HG02885 (cell line): ENCODE measurements at regions not wholly inside any gene's neighbourhood (a gene's known extent, or its start where the extent isn't known, plus 50 kb on each side); places are given as distances from the start of the nearest gene placed in this dataset.

Source experiments
- ATAC-seq: cut with Tn5 transposase; IDR thresholded peaks from one replicate; pipeline ENCODE4 v1.9.1; 2021; ENCODE audit warnings: mild to moderate bottlenecking; ENCODE audit not compliant: unreplicated experiment, poor library complexity

DNA sequence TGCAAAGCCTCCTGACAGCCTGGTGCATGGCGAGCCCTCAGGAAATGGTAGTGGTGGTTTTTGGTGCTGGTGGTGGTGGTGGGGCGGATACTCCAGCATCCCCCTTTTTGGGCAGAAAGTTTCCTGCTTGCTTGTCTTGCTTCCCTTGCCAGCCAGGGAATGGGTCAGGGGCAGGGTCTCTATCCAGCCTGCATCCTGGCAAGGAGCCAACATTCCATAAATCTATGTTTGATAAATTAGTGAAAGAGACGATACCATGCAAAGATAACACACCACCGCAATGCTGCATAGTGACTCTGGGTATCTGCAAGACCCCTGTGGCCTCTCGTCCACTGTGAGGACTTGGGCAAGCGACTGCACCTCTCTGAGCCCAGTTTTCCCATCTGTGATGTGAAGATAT is 246.2 kb downstream of the LRFN2 start:
- ATAC-seq = no peak

DNA sequence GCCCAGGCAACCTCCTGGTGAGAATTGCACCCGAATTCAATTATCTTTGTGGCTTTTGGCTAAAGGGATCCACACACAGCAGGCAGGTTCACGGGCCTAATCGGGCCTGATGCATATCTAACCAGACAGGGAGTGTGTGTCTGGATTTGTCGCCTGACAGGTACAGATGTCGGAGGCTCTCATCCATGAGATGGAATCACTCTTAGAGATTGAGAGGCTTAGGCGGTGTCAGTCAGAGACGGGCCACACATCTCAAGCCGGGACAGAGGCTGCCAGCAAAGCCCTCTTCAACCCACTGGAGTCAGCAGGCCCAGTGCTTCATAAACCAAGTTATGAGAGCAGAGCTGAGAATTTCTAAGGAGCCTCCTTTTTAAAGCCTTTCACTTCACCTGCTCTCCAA is 247.0 kb downstream of the LRFN2 start:
- ATAC-seq = no peak

DNA sequence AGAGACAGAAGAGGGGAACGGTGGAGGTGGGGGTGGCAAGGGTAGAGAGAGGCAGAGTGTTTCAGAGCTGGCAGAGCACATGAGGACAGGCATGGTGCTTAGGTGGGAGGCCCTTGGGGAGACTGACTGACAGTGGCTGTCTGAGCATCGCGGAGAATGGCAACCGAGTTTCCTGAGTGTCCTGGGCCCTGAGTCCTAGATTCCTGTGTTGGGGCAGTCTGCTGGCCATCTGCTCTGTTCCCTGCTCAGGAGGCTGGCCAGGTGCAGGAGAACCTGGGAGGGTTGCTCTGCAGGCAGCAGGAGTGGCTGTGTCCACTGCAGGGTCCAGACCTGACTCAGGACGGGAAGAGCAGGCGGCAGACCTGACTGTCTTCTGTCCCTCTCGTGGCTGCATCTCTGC is 248.9 kb downstream of the LRFN2 start:
- no peak for ATAC-seq

DNA sequence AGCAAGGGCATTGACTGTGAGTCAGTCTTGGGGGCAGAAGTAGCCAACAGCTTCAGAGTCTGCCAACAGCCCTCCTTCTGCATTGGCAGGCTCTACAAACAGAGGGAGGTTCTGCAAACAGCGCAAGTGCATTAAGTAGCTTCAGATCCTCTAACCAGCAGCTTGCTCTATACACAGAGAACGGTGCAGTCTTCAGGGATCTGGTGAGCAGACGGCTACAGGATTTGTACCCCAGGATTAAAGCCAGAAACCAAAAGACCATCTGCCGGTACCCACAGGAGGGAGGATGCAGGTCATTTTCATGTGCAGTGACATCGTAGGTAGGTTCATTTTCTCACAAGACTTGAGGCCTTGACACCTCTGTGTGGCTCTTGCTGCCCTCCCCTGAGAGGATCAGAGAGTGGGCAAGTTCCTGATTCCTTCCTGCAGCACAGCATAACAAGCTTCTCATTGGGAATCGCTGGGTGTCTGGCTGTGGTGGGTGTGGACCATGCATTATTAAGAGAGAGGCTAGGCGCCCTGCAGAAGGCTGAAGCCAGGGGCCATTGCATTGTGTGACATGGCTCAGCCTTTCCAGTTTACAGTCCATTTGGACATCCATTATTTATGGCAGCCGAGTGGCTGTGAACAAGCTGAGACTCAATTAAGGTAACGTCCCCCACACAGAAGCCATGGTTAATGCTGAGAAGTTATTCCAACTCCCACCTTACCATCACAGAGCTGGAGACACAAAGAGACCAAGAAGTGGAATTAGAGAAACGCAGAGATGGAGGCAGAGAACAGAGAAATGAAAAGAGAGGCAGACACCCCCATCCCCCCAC is 250.0 kb downstream of the LRFN2 start:
- no peak for ATAC-seq

DNA sequence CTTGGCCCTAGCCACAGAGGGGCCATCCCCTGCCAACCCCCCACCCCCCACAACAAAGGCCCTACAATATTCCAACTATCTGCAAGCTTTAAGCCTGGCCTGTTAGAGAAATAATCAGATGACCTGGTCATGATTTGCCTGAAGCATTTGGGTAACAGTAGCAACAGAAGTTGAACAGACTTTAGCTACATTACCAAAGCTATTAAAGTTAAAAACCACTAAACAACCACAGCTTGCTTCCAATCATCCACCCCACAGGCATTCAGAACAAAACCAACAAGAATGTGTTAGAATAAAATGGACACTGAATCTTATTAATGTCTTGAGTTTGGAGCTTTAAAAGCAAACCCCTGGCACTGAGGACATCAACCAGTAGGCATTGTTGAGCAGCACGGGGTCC is 250.9 kb downstream of the LRFN2 start:
- ATAC-seq = no peak

DNA sequence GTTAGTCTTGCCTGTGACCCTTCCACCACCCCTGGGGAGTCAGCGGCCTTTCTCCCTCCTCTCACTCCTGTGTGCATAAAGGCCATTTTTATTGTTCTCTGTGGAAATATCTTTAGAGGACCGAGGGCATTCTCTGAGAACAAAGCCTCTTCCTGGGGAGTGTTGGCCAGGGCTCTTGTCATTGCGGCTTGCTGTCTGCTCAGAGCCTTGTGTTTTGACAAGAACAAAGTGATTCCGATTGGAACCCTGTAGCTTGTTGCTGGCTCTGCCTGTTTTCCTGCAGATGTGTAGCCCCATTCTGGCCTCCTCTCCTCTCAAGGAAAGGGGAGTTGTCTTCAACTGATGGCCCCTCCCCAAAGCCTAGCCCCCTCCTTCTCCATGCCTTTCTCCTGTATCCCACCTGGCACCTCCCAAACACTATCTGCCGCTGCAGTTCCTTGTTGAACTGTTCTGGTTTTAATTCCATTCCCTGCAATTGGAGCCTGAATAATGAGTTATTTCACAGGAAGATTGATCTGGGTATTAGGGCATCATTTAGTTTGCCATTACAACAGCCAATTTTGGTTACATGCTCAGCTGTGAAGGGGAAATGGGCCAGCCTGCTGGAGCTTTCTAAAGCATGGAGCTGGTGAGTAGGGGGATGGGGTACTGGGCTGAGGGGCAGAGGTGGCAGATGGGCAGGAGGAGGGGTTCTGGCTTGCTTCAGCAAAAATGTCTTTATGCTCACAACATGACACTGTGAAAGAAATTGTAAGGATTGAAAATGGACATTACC is 252.5 kb downstream of the LRFN2 start:
- ATAC-seq = no peak

DNA sequence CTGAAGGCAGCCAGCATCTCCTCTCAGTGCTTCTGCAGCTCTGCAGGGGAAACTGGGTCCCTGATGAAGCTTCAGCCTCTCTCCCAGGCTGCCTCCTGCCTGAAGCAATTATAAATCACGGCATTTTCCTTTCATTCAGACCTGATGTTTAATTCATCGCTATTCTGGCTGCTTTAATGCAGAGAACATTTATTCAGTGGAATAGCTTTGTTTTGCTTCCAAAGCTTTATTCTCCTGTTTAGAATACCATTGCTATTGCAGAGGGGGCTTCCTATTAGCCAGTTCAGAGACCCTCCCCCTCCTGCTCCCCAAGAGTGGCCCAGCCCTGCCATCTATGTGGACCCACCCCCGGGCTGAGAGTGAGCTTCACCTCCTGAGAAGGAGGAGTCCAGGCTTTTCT is 255.6 kb downstream of the LRFN2 start:
- ATAC-seq = no peak

DNA sequence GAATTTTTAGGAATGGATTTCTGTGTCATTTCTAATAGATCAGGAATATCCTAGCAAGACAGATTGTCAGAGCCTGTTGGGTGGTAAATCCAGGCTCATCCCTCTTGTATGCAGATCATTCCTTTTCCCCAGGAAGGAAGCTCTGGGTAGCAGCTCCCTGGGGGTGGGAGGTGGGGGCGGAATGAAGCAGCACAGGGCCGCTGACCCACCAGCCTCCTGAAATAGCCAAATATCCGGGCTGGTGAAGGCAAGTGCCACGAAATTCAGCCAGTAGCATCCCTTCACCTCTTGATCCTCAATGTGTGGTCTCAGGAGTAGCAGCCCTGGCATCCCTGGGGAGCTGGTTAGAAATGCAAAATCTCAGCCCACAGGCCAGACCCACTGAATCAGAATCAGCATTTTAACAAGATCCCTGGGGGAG is 256.9 kb downstream of the LRFN2 start:
- ATAC-seq = no peak

DNA sequence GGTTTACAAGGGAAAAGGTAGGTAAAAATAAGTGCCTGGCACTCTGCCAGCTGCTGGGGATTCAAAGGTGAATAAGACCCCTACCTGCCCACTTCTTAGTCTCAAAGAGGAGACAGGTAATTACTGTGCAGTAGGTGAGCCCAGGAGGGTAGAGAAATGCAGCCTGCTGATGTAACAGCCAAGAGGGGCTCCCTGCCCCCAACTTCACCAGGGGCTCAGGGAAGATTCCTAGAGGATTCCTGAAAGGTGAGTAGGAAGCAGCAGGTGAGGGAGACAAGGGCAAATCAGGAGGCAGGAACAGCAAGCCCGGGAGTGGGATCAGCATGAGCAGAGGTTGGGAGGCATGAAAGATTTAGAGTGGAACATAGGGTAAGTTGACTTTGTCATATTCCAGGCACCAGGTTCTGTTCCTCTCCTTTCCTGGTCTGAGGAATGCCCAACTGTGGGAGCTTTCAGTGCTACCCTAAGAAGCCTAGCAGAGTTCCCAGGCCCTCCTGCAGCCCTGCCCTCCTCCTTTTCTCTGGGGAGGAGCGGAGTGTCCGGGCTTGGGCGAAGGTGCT is 258.1 kb downstream of the LRFN2 start:
- no peak for ATAC-seq

DNA sequence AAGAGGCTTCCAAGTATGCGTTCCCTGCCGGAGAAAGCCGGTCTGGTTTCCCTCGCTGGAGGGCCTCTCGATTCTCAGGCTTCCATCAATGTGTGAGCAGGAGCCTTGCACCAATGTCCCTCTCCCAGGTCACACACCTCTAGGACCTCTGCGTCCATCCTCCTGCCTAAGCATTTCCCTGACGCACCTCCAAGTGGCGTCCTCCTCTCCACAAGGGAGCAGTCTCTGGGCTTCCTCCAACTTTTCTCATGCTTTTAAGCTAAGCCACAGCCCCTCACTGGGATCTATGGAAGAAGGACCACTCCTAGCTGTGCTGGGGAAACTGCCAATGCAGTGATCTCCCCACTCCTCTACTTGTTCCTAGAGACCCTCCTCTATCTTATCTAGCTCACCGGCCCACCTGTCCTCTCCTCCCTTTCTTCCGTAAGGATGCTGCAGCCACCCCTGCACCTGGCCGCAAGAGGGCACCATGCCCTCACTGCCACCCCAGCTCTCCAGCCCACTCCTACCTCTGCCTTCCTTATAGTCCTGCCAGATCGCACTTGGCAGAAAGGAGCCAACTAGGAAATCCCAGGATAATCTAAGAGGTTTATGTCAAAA is 258.7 kb downstream of the LRFN2 start:
- ATAC-seq = no peak

DNA sequence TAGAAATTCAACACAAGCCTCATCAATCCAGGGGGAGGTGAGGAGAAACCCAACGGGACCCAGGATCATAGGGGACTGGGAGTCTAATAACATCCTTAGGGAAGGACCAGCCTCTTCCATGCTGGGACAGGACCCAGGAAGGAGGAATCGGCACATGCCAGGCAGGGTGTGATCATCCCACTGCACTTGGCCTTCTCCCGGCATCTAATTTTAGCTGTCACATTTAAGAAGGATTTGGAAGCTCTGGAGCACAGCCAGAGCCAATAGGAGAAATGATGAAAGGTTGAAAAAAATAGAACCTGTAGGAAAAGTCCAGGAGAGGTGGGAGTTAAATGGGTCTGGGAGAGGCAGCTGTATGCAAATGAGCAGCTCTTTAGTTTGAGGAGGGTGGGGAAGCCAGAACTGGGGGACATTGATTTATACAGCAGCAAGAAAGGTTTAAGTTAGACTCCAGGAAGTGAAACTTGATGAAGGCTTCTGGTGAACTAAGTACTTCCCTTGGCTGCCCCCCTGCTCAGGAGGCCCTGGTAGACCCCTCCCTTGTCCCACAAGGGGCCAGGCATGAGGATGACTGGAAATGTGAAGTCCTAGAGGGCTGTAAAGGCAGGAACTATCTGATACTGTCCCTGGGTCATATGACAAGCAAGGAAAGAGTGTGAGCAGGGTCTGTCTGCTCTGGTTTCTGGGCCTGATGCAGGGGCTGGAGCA is 260.3 kb downstream of the LRFN2 start:
- no peak for ATAC-seq

DNA sequence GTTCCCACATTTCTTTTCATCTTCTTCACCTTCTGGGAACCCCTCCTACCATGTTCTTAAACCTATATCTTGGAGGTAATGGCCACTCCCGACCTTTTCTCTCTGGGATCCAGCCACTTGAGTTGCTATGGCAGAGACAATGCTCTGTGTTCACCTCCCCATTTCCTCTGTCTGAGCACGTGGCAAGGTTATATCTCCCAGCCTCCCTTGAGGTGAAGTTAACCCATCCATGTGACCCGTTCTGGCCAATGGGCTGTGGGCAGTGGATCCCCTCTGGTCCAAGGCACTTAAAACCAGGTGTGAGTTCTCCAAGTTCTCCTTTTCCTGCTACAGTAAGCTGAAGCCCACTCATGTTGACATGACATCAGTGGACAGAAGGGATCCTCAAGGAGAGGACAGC is 261.4 kb downstream of the LRFN2 start:
- no peak for ATAC-seq

DNA sequence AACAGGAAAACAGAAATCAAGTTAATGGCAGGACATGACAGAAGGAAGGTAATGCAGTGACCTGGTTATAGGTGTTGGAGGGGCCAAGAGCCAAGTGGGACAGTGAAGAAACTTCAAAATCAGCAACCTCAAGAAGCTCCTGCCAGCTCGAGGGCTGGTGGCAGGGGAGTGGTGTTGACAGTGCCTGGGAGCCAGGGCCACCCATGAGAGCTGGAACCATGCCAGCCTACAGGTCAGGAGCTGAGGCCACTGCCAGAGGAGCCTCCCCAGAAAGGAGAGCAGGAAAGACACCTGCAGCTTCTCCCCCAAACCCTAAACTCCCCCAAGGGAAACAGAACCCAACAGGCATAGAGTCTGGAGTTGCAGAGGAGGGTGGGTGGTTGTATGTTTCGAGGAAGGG is 262.1 kb downstream of the LRFN2 start:
- ATAC-seq = no peak

DNA sequence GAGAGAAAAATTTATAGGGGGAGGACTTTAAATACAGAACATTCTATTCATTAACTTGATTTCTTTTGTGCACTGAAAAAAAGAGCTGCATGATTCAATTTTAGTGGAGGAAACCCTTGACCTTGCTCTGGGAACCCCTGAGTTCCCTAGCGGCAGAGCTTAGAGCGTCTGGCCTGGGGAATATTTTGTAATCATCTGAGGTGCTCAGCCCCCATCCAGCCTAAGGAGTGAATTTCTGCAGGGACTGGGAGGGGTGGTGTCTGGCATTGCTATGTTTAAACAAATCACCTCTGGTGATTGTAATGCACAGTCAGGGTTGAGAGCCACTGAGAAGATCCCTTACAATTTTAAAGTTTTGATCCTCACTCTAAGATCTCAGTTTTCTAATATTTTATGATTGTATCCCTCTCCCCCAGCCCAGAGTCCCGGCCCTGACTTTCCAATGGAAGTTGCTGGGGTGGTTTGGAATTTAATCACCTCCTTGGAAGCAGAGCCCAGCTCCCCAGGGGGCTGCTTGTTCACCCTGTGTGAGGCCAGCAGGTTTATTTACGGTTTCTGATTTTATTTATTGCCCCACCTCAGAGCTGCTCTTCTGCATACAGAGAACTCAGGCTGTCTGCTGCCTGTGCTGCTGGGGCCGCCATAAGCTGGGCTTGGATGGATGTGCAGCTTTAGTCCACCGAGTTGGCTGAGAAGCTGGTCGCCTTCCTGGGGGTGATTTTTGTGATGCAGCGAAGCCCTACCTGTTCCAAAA is 263.1 kb downstream of the LRFN2 start:
- ATAC-seq = no peak

DNA sequence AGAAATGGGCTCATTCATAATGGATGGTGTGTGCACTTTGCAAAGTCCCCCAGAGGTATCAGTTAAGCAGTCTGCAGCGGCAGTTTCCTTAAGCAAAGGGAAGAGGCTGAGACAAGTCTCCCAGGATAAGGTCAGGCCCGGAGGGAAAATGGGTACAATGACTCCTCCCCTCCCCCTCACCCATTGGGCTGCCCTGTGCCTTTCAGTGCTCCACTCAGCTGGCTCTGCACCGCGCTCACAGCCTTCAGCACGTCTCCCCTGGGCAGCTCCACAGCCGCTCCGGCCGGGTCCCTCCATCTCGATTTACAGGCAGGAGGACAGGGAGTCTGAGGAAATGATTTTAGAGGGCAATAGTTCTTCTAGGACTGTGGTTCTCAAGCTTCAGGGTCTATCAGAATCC is 264.8 kb downstream of the LRFN2 start:
- no peak for ATAC-seq

DNA sequence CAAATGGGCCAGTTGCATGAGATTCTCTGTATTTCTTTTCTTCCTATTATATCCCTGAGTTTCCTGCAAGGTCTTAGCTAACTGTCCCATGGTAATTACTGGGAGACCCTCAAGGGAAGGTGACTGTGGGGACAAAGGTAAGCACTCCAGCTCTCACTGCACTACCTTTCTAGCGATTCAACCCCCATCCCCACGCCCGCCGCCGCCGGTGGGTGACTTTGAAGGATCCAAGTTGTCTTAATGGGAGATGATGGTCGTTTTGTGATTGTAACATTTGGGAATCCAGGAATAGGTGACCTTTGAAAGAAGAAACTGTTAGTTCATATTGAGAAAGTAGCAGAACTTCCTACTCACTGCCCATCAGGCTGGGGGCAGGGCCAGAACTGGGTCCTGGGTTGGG is 265.5 kb downstream of the LRFN2 start:
- ATAC-seq = no peak

DNA sequence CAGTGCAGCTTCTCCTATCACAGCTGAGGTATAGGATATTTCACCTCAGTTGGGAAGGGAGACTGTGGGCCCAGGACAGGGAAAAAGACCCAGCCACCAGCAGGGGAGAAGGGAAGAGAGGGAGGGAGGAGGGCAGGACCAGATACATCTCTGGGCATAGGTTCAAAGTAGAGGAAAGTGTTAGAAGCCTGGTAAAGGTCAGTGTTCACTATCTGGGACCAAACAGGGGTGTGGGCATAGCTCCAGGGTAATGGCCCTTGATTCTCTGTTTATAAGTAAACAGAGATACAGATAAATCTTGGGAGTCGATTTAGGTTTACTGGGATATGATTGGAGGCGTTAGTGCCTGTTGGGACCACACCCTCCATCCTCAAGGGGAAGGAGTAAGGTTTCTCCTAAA is 266.2 kb downstream of the LRFN2 start:
- ATAC-seq = no peak

DNA sequence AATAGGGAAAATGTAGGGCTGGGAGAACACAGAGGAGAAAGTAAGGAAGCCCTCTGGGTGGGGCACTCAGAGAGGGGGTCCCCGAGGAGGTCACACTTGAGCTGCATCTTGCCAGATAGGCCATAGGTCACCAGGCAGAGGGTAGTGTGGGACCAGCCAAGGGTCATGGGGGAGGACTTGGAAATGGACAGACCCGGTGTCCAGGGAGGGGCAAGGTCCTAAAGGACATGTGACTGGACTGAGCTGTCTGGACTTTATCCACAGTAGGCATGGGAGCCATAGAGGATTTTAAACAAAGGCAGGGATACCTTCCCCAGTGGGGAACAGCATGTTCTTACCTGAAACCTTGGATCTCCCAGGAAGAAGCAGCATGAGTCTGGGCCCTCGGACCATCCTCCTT is 266.7 kb downstream of the LRFN2 start:
- ATAC-seq = no peak

DNA sequence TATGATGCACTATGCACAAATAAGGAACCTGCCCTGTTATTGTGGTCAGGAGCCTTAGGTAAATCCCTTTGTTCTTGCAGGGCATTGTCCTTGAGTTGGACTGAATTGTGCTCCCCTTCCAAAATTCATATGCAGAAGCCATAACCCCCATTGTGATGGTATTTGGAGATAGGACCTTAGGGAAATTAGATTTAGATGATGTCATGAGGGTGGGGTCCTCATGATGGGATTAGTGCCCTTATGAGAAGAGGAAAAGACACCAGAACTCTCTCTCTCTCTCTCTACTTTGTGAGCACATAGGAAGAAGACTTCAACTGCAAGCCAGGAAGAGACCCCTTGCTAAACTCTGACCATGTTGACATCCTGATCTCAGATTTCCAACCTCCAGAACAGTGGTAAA is 268.0 kb downstream of the LRFN2 start:
- ATAC-seq = no peak

DNA sequence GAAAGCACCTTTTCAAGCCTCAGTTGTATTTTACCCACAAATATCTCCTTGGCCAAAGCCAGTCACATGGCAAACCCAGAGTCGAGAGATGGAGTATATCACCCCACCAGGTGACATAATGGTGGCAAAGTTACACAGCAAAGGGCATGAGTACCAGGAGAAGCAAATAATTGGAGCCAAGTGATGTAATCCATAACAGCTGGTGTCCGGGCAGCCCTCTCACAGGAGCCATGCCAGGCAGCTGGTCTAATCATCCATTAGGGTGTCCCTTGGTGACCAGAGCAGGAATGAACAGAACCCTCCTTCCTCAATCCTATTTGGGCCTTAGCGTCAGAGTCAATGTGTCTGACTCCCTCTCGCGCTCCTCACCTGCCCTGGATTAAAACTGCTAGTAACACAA is 272.1 kb downstream of the LRFN2 start:
- ATAC-seq = no peak
